HEK293T (cell line): ENCODE measurements at regions not wholly inside any gene's neighbourhood (a gene's known extent, or its start where the extent isn't known, plus 50 kb on each side); places are given as distances from the start of the nearest gene placed in this dataset.
"Not testable (repeated sequence)": the region's sequence is repeated elsewhere in the genome, so short reads cannot be mapped to it uniquely, and the experiment has no call there.

Experiments used
- CTCF ChIA-PET: fragments of 350-600 bp; formaldehyde crosslinking; extraction: SDS; loops from one replicate; lab custom pipeline; 2021; ENCODE audit warnings: antibody characterized with exemption, inconsistent platforms; lab: Yijun Ruan, JAX
- POLR2A ChIA-PET: fragments of 350-600 bp; formaldehyde crosslinking; extraction: SDS; loops from one replicate; lab custom pipeline; 2020; ENCODE audit warnings: antibody characterized with exemption, inconsistent platforms; lab: Yijun Ruan, JAX
- DNase-seq: peaks from one replicate; pipeline ENCODE4 v3.0.0; 2012; ENCODE audit warnings: mixed read lengths; ENCODE audit errors: extremely low spot score
- ARNT ChIP-seq: fragments of 450-650 bp; IDR thresholded peaks from 2 replicates; pipeline ENCODE4 v1.6.1; 2017; ENCODE audit warnings: mild to moderate bottlenecking
- BHLHE40 ChIP-seq: fragments of 450-650 bp; IDR thresholded peaks from 2 replicates; pipeline ENCODE4 v1.6.1; 2016; ENCODE audit warnings: mild to moderate bottlenecking, moderate library complexity, borderline replicate concordance
- CTBP1 ChIP-seq: fragments of 450-650 bp; IDR thresholded peaks from 2 replicates; pipeline ENCODE4 v1.6.1; 2016; ENCODE audit warnings: borderline replicate concordance
- ELF4 ChIP-seq: fragments of 450-650 bp; IDR thresholded peaks from 2 replicates; pipeline ENCODE4 v1.6.1; 2017; ENCODE audit warnings: antibody characterized with exemption
- FOXA1 ChIP-seq: fragments of 450-650 bp; IDR thresholded peaks from 2 replicates; pipeline ENCODE4 v1.6.1; 2016; ENCODE audit warnings: mild to moderate bottlenecking
- FOXK2 ChIP-seq: fragments of 450-650 bp; IDR thresholded peaks from 2 replicates; pipeline ENCODE4 v1.6.1; 2016; ENCODE audit warnings: mild to moderate bottlenecking
- FOXM1 ChIP-seq: fragments of 450-650 bp; IDR thresholded peaks from 2 replicates; pipeline ENCODE4 v1.6.1; 2017; ENCODE audit warnings: mild to moderate bottlenecking, borderline replicate concordance
- HDGF ChIP-seq: fragments of 450-650 bp; IDR thresholded peaks from 2 replicates; pipeline ENCODE4 v1.6.1; 2017; ENCODE audit warnings: antibody characterized with exemption, borderline replicate concordance
- L3MBTL2 ChIP-seq: fragments of 450-650 bp; conservative IDR thresholded peaks from 2 replicates; pipeline ENCODE4 v1.6.1; 2016; ENCODE audit warnings: mild to moderate bottlenecking
- LEF1 ChIP-seq: fragments of 450-650 bp; IDR thresholded peaks from 2 replicates; pipeline ENCODE4 v1.6.1; 2017; ENCODE audit warnings: mild to moderate bottlenecking, borderline replicate concordance
- NFRKB ChIP-seq: fragments of 450-650 bp; IDR thresholded peaks from 2 replicates; pipeline ENCODE4 v1.6.1; 2016; ENCODE audit warnings: mild to moderate bottlenecking, moderate library complexity
- PKNOX1 ChIP-seq: fragments of 450-650 bp; IDR thresholded peaks from 2 replicates; pipeline ENCODE4 v1.6.1; 2016
- SP1 ChIP-seq: fragments of 450-650 bp; IDR thresholded peaks from 2 replicates; pipeline ENCODE4 v1.6.1; 2017
- SUZ12 ChIP-seq: fragments of 450-650 bp; IDR thresholded peaks from 2 replicates; pipeline ENCODE4 v1.6.1; 2016; ENCODE audit warnings: mild to moderate bottlenecking
- TARDBP ChIP-seq: fragments of 450-650 bp; IDR thresholded peaks from 2 replicates; pipeline ENCODE4 v1.6.1; 2016
- ZNF384 ChIP-seq: fragments of 450-650 bp; IDR thresholded peaks from 2 replicates; pipeline ENCODE4 v1.6.1; 2016

DNA sequence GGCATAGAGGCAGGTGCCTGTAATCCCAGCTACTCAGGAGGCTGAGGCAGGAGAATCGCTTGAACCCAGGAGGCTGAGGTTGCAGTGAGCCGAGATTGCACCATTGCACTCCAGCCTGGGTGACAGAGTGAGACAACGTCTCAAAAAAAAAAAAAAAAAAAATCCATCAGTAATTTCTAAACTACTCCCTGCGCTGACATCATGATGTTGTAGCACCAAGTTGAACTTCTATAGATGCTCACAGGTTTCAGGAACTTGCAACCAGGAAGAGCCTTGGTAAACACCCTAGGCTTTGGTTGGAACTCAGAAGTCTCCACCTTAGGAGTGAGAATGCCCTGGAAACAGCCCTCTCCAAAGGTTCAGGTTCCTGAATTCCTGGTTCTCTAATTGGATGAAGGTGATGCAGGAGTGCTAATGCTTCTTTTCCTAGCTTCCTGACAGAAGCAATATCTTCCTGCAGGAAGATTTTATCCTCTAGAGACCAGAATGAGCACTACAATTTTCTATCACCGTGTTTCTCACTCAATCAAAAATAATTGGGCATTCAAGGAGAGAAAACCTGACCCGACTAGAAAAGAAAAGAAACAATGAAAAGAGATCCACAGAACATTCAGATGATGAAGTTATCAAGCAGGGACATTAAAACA is 469.6 kb downstream of the GADD45G start:
- TF ChIP-seq BHLHE40 (no peak), SUZ12 (no peak), FOXK2 (no peak), PKNOX1 (no peak), ARNT (no peak), ZNF384 (no peak), NFRKB (no peak), FOXM1 (no peak), ELF4 (no peak), SP1 (no peak), FOXA1 (no peak), CTBP1 (no peak), L3MBTL2 (no peak), HDGF (no peak), TARDBP (no peak), LEF1 (no peak)
- CTCF ChIA-PET: no interaction called here
- POLR2A ChIA-PET: no interaction called here
- no peak for DNase-seq

DNA sequence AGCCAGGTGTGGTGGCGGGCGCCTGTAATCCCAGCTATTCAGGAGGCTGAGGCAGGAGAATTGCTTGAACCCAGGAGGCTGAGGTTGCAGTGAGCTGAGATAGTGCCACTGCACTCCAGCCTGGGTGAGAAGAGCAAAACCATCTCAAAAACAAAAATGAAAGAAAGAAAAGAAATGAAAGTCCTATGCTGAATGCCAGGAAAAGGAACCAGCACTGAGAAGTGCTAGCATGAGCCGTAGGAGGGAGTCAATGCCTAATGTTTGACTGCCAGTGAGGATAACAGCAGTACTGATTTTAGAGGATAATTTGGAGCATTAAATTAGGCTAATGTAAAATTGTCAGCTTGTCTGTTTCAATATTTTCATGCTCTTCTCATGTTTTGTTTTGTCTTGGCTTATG is 472.8 kb downstream of the GADD45G start:
- CTCF ChIA-PET, POLR2A ChIA-PET, DNase-seq: not testable (repeated sequence)

DNA sequence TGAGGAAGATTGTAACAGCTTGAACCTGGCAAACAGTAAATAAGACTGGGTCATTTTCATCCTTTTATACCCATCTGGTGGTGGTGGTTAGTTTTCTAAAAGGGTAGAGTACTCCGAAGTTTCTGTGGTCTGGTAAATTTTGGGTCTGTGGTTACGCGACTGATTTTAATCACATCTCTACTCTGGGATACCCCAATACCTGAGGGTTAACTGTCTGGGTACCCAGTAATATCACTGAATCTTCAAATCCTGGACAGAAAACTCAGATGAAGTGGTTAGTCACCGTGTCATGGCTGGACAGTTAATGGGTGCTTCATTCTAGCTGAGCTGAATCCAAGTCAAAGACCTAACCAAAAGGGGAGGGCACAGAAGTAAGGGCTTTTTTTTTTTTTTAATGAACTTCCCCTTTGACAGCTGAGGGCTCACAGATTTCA is 474.2 kb downstream of the GADD45G start:
- ChIA-PET CTCF (interaction anchor here (0.6 to 0.9 kb wide), 2 partner anchors 56 to 481 kb away, joined by 3 to 7 read pairs; no protein-coding TSS in a partner anchor), POLR2A (no interaction called here)
- no peak for TF ChIP-seq ELF4
- TF ChIP-seq L3MBTL2: no peak
- TF ChIP-seq ARNT: no peak
- no peak for TF ChIP-seq LEF1
- TF ChIP-seq PKNOX1: no peak
- no peak for TF ChIP-seq TARDBP
- no peak for TF ChIP-seq SP1
- no peak for TF ChIP-seq BHLHE40
- no peak for TF ChIP-seq FOXA1
- TF ChIP-seq SUZ12: no peak
- TF ChIP-seq FOXK2: no peak
- no peak for TF ChIP-seq ZNF384
- no peak for DNase-seq

DNA sequence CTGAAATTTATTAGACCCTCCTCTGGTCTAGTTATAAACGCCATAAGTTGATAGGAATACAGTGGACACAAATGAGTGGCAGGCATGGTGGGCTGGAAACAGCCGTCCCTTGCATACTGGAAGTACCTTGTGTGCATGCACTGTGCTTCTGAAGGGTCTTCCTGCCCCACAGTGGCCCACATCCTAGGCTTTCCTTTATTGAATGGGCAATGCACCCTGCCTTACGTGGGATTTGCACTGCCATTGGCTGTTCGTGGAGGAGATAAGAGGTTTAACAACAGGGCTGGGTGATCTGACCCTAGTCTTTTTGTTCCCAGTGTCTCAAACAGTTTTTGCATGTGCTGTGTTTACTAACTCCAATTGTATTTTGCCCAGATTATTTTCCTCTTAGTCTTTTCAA is 480.8 kb downstream of the GADD45G start:
- DNase-seq: no peak
- ChIA-PET POLR2A (no interaction called here), CTCF (no interaction called here)
- TF ChIP-seq L3MBTL2 (no peak), BHLHE40 (no peak), ZNF384 (no peak), ARNT (no peak), FOXK2 (no peak), NFRKB (no peak), SP1 (no peak), LEF1 (no peak), PKNOX1 (no peak), FOXM1 (no peak), FOXA1 (no peak), HDGF (no peak), CTBP1 (no peak)

DNA sequence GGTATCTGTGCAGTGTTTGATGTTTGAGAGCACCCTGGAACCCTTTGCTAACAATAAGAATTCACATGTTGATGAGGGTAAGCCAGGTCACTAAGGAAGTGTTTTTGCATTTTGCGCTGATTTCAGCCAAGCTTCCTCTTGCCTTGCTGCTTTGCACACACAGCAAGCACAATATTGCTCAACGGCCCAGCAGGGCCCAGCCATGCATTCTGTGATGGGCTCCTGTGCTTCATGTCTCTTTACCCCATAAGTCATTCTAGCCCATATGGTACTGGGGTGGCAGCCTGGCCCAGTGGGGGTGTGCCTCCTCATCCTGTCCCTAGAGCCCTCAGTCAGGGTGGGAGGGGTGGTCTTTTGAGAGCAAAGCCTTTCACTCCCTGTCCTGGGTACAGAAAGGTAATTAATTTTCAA is 481.3 kb downstream of the GADD45G start:
- DNase-seq: no peak
- TF ChIP-seq CTBP1 (no peak), HDGF (no peak), FOXA1 (no peak), ELF4 (no peak), BHLHE40 (no peak), TARDBP (no peak), SUZ12 (no peak), ZNF384 (no peak), PKNOX1 (no peak), L3MBTL2 (no peak), NFRKB (no peak), ARNT (no peak), FOXM1 (no peak), LEF1 (no peak), SP1 (no peak)
- CTCF ChIA-PET: no interaction called here

GRCh38 chr9:90088434-90088833 is 483.6 kb downstream of the GADD45G start:
- TF ChIP-seq FOXM1 (no peak), TARDBP (no peak), NFRKB (no peak), L3MBTL2 (no peak), ELF4 (no peak), SUZ12 (no peak), PKNOX1 (no peak), FOXA1 (no peak), HDGF (no peak), CTBP1 (no peak), SP1 (no peak), ARNT (no peak), FOXK2 (no peak), ZNF384 (no peak), LEF1 (no peak)
- CTCF ChIA-PET: interaction anchor here (1.4 kb wide), 1 partner anchor 495 kb away, joined by 4 read pairs; no protein-coding TSS in a partner anchor
- POLR2A ChIA-PET: no interaction called here
- DNase-seq: no peak

More for the DNA sequence above, 481.3 kb downstream of the GADD45G start:
- POLR2A ChIA-PET: no interaction called here
